H9 (cell line): ENCODE measurements at regions not wholly inside any gene's neighbourhood (a gene's known extent, or its start where the extent isn't known, plus 50 kb on each side); places are given as distances from the start of the nearest gene placed in this dataset.

Source experiments
- DNase-seq: peaks from one replicate; pipeline ENCODE4 v3.0.0-alpha.2; 2017
- H2AFZ ChIP-seq: one replicate; pipeline ENCODE4 v1.6.1; 2013; ENCODE audit warnings: mild to moderate bottlenecking, low read length, control low read depth, moderate library complexity
- H2AK5ac ChIP-seq: 2 replicates; pipeline ENCODE4 v1.6.1; 2013; ENCODE audit warnings: low read length, control low read depth, mixed read lengths; ENCODE audit not compliant: insufficient read length
- H2BK120ac ChIP-seq: one replicate; pipeline ENCODE4 v1.6.1; 2013; ENCODE audit warnings: low read depth, mild to moderate bottlenecking, low read length, control low read depth, inconsistent platforms; ENCODE audit not compliant: poor library complexity, severe bottlenecking
- H2BK12ac ChIP-seq: 2 replicates; pipeline ENCODE4 v1.6.1; 2013; ENCODE audit warnings: low read length, control low read depth, mixed read lengths, low read depth; ENCODE audit not compliant: insufficient read length
- H2BK15ac ChIP-seq: 2 replicates; pipeline ENCODE4 v1.6.1; 2013; ENCODE audit warnings: low read depth, low read length, control low read depth
- H2BK20ac ChIP-seq: one replicate; pipeline ENCODE4 v1.6.1; 2013; ENCODE audit warnings: low read depth, mild to moderate bottlenecking, low read length, control low read depth, inconsistent platforms; ENCODE audit not compliant: poor library complexity, severe bottlenecking
- H2BK5ac ChIP-seq: 2 replicates; pipeline ENCODE4 v1.6.1; 2013; ENCODE audit warnings: low read length, control low read depth, mixed read lengths; ENCODE audit not compliant: insufficient read length
- H3K14ac ChIP-seq: 2 replicates; pipeline ENCODE4 v1.6.1; 2013; ENCODE audit warnings: low read length, control low read depth; ENCODE audit not compliant: insufficient read depth
- H3K18ac ChIP-seq: 2 replicates; pipeline ENCODE4 v1.6.1; 2013; ENCODE audit warnings: low read depth, mild to moderate bottlenecking, mixed read lengths, low read length, control low read depth; ENCODE audit not compliant: insufficient read length
- H3K23ac ChIP-seq: 2 replicates; pipeline ENCODE4 v1.6.1; 2013; ENCODE audit warnings: low read length, control low read depth, mixed read lengths, low read depth; ENCODE audit not compliant: insufficient read length
- H3K23me2 ChIP-seq: 2 replicates; pipeline ENCODE4 v1.6.1; 2013; ENCODE audit warnings: low read depth, mild to moderate bottlenecking, mixed read lengths, low read length, control low read depth; ENCODE audit not compliant: insufficient read length, poor library complexity, severe bottlenecking
- H3K27ac ChIP-seq: 2 replicates; pipeline ENCODE4 v1.5.1; 2013; ENCODE audit warnings: low read length, control low read depth, mixed read lengths, low read depth; ENCODE audit not compliant: insufficient read length
- H3K27me3 ChIP-seq: 2 replicates; pipeline ENCODE4 v1.6.1; 2013; ENCODE audit warnings: low read length, control low read depth, inconsistent platforms; ENCODE audit not compliant: insufficient read depth
- H3K4ac ChIP-seq: 2 replicates; pipeline ENCODE4 v1.6.1; 2013; ENCODE audit warnings: low read depth, mild to moderate bottlenecking, control low read depth, inconsistent platforms, low read length, moderate library complexity
- H3K4me1 ChIP-seq: 2 replicates; pipeline ENCODE4 v1.6.1; 2013; ENCODE audit warnings: low read length, control low read depth, inconsistent platforms; ENCODE audit not compliant: insufficient read depth
- H3K4me2 ChIP-seq: 2 replicates; pipeline ENCODE4 v1.6.1; 2013; ENCODE audit warnings: low read length, control low read depth, mixed read lengths; ENCODE audit not compliant: insufficient read length, insufficient read depth
- H3K56ac ChIP-seq: 2 replicates; pipeline ENCODE4 v1.6.1; 2013; ENCODE audit warnings: low read depth, mild to moderate bottlenecking, mixed read lengths, low read length, control low read depth; ENCODE audit not compliant: insufficient read length
- H3K79me1 ChIP-seq: 2 replicates; pipeline ENCODE4 v1.6.1; 2013; ENCODE audit warnings: low read depth, mild to moderate bottlenecking, moderate library complexity, low read length, control low read depth, inconsistent platforms; ENCODE audit not compliant: insufficient read depth, poor library complexity, severe bottlenecking
- H3K79me2 ChIP-seq: 2 replicates; pipeline ENCODE4 v1.6.1; 2013; ENCODE audit warnings: low read length, control low read depth, inconsistent platforms; ENCODE audit not compliant: insufficient read depth
- H3K9ac ChIP-seq: 2 replicates; pipeline ENCODE4 v1.6.1; 2013; ENCODE audit warnings: low read length, control low read depth, mixed read lengths; ENCODE audit not compliant: insufficient read length; ENCODE audit errors: extremely low read depth
- H3K9me3 ChIP-seq: one replicate; pipeline ENCODE4 v1.6.1; 2013; ENCODE audit warnings: low read depth, low read length, inconsistent platforms; ENCODE audit not compliant: control insufficient read depth
- H3T11ph ChIP-seq: one replicate; pipeline ENCODE4 v1.6.1; 2013; ENCODE audit warnings: mild to moderate bottlenecking, low read length, control low read depth, inconsistent platforms
- H4K20me1 ChIP-seq: one replicate; pipeline ENCODE4 v1.6.1; 2013; ENCODE audit not compliant: control insufficient read depth, insufficient read length, insufficient read depth
- H4K5ac ChIP-seq: 2 replicates; pipeline ENCODE4 v1.6.1; 2013; ENCODE audit warnings: low read depth, mild to moderate bottlenecking, mixed read lengths, low read length, control low read depth; ENCODE audit not compliant: insufficient read length
- H4K8ac ChIP-seq: replicated peaks from 2 replicates; pipeline ENCODE4 v1.6.1; 2013; ENCODE audit warnings: low read length, control low read depth, mixed read lengths, low read depth; ENCODE audit not compliant: insufficient read length
- H4K91ac ChIP-seq: 2 replicates; pipeline ENCODE4 v1.6.1; 2013; ENCODE audit warnings: low read depth, mild to moderate bottlenecking, moderate library complexity, mixed read lengths, low read length, control low read depth; ENCODE audit not compliant: insufficient read length
- H3K27ac Mint-ChIP-seq, 3 experiments: 2 replicates in 2 of 3; 3 replicates in 1 of 3; pipeline ENCODE4 v1.8.0; 2020 to 2021; ENCODE audit warnings: mixed read lengths in 3 of 3, mild to moderate bottlenecking in 1 of 3, moderate library complexity in 1 of 3
- H3K27me3 Mint-ChIP-seq: 2 replicates; pipeline ENCODE4 v1.8.0; 2021; ENCODE audit warnings: low read depth, mild to moderate bottlenecking, moderate library complexity, mixed read lengths
- H3K36me3 Mint-ChIP-seq, 3 experiments: 2 replicates in 2 of 3; 3 replicates in 1 of 3; pipeline ENCODE4 v1.8.0; 2020 to 2021; ENCODE audit warnings: low read depth in 3 of 3, mixed read lengths in 3 of 3; ENCODE audit not compliant: insufficient read depth in 1 of 3
- H3K4me1 Mint-ChIP-seq, 2 experiments: 2 replicates each; pipeline ENCODE4 v1.8.0; 2020; ENCODE audit warnings: mixed read lengths in 2 of 2
- H3K4me3 Mint-ChIP-seq, 2 experiments: 2 replicates in 1 of 2; 3 replicates in 1 of 2; pipeline ENCODE4 v1.8.0; 2020 to 2021; ENCODE audit warnings: mild to moderate bottlenecking in 2 of 2, mixed read lengths in 2 of 2, moderate library complexity in 1 of 2
- H3K9me3 Mint-ChIP-seq, 2 experiments: 2 replicates in 1 of 2; 3 replicates in 1 of 2; pipeline ENCODE4 v1.8.0; 2020; ENCODE audit warnings: mild to moderate bottlenecking in 2 of 2, mixed read lengths in 2 of 2, moderate library complexity in 1 of 2
- WGBS: extraction: QIAGEN DNeasy Blood & Tissue Kit; methylation state at CpG from one replicate; pipeline ENCODE4 v1.1.7; 2013; ENCODE audit warnings: missing lambda C conversion rate, low lambda C conversion rate, mixed read lengths; ENCODE audit not compliant: insufficient read length; ENCODE audit errors: extremely low coverage; 5-methylcytosine and 5-hydroxymethylcytosine counted together
- TF ChIP-seq, protein P1 (sequence below): fragments of 200-600 bp; sonication (generic); conservative IDR thresholded peaks from 3 replicates; pipeline ENCODE4 v1.8.0; 2021; ENCODE audit warnings: antibody characterized with exemption, mild to moderate bottlenecking

DNA sequence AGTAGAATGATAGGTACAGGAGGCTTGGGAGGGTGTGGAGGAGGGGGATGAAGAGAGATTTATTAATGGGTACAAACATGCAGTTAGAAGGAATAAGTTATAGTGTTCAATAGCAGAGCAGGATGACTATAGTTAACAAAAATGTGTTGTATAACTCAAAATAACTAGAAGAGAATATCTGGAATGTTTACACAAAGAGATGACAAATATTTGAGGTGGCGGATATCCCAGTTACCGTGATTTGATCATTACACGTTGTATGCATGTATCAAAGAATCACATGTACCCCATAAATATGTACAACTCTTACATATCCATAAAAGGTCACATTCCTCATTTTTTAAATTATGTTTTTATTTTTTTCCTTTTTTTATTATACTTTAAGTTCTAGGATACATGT lies 456.6 kb downstream of the MAGEB5 start:
- no peaks in the 10 kb centered on the region for H3K79me2 ChIP-seq
- no peaks in the 10 kb centered on the region for H3K23me2 ChIP-seq
- Mint-ChIP-seq H3K4me1 (no peaks in the 10 kb centered on the region), H3K9me3 (peaks cover 54 to 56% of the 10 kb centered on the region in 2 experiments), H3K27me3 (no peaks in the 10 kb centered on the region), H3K36me3 (peaks cover 0 to 3% (median 0%) of the 10 kb centered on the region in 3 experiments; a peak in 2 of 7 replicates), H3K4me3 (no peak overlapping the region), H3K27ac (no peak overlapping the region)
- no peak overlapping the region for H3K18ac ChIP-seq
- no peak overlapping the region for H3K14ac ChIP-seq
- no peak overlapping the region for H3K56ac ChIP-seq
- no peak overlapping the region for H3K4ac ChIP-seq
- no peak overlapping the region for H2AFZ ChIP-seq
- no peak for DNase-seq
- H4K91ac ChIP-seq = no peak overlapping the region
- H3K27ac ChIP-seq = no peak overlapping the region
- TF ChIP-seq, protein P1, sequence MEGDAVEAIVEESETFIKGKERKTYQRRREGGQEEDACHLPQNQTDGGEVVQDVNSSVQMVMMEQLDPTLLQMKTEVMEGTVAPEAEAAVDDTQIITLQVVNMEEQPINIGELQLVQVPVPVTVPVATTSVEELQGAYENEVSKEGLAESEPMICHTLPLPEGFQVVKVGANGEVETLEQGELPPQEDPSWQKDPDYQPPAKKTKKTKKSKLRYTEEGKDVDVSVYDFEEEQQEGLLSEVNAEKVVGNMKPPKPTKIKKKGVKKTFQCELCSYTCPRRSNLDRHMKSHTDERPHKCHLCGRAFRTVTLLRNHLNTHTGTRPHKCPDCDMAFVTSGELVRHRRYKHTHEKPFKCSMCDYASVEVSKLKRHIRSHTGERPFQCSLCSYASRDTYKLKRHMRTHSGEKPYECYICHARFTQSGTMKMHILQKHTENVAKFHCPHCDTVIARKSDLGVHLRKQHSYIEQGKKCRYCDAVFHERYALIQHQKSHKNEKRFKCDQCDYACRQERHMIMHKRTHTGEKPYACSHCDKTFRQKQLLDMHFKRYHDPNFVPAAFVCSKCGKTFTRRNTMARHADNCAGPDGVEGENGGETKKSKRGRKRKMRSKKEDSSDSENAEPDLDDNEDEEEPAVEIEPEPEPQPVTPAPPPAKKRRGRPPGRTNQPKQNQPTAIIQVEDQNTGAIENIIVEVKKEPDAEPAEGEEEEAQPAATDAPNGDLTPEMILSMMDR = no peak
- H3K9me3 ChIP-seq = no peaks in the 10 kb centered on the region
- no peaks in the 10 kb centered on the region for H3K79me1 ChIP-seq
- no peak overlapping the region for H2BK15ac ChIP-seq
- no peaks in the 10 kb centered on the region for H4K20me1 ChIP-seq
- H4K8ac ChIP-seq = no peak overlapping the region
- no peak overlapping the region for H3K23ac ChIP-seq
- no peak overlapping the region for H3T11ph ChIP-seq
- no peak overlapping the region for H2BK20ac ChIP-seq
- no CpG with 5 or more reads among the region's 3 CpGs for WGBS
- H3K4me2 ChIP-seq = no peak overlapping the region
- no peak overlapping the region for H2AK5ac ChIP-seq
- H4K5ac ChIP-seq = no peak overlapping the region
- no peaks in the 10 kb centered on the region for H3K4me1 ChIP-seq
- no peak overlapping the region for H3K9ac ChIP-seq
- H3K27me3 ChIP-seq = no peaks in the 10 kb centered on the region
- no peak overlapping the region for H2BK12ac ChIP-seq
- no peak overlapping the region for H2BK120ac ChIP-seq
- H2BK5ac ChIP-seq = no peak overlapping the region
